WI38 (cell line): ENCODE measurements at regions not wholly inside any gene's neighbourhood (a gene's known extent, or its start where the extent isn't known, plus 50 kb on each side); places are given as distances from the start of the nearest gene placed in this dataset.

Experiments
- H3K4me3 ChIP-seq: 2 replicates; pipeline ENCODE4 v1.5.1; 2011; ENCODE audit warnings: low read depth, mild to moderate bottlenecking, control low read depth, low read length
- TF ChIP-seq, protein P1 (sequence below): IDR thresholded peaks from 2 replicates; pipeline ENCODE4 v1.5.1; 2012; ENCODE audit warnings: low read depth, mild to moderate bottlenecking, control low read depth, low read length

DNA sequence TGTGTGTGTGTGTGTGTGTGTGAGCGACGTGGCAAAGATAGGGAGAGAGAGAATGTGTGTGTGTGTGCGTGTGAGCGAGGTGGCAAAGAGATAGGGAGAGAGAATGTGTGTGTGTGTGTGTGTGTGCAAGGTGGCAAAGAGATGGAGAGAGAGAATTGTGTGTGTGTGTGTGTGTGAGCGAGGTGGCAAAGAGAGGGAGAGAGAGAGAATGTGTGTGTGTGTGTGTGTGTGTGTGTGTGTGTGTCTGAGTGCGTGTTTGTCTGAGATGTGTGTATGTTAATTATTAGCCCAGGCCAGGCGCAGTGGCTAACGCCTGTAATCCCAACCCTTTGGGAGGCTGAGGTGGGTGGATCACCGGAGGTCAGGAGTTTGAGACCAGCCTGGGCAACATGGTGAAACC, 154.6 kb upstream of the RGMA start:
- H3K4me3 ChIP-seq = no peak overlapping the region
- TF ChIP-seq, protein P1, sequence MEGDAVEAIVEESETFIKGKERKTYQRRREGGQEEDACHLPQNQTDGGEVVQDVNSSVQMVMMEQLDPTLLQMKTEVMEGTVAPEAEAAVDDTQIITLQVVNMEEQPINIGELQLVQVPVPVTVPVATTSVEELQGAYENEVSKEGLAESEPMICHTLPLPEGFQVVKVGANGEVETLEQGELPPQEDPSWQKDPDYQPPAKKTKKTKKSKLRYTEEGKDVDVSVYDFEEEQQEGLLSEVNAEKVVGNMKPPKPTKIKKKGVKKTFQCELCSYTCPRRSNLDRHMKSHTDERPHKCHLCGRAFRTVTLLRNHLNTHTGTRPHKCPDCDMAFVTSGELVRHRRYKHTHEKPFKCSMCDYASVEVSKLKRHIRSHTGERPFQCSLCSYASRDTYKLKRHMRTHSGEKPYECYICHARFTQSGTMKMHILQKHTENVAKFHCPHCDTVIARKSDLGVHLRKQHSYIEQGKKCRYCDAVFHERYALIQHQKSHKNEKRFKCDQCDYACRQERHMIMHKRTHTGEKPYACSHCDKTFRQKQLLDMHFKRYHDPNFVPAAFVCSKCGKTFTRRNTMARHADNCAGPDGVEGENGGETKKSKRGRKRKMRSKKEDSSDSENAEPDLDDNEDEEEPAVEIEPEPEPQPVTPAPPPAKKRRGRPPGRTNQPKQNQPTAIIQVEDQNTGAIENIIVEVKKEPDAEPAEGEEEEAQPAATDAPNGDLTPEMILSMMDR = no peak

GRCh38 chr15:93241696-93242585, 152.9 kb upstream of the RGMA start:
- TF ChIP-seq, protein P1 = no peak
- H3K4me3 ChIP-seq = no peak overlapping the region

GRCh38 chr15:93239993-93240392, 151.0 kb upstream of the RGMA start:
- H3K4me3 ChIP-seq = no peak overlapping the region
- TF ChIP-seq, protein P1 = no peak

DNA sequence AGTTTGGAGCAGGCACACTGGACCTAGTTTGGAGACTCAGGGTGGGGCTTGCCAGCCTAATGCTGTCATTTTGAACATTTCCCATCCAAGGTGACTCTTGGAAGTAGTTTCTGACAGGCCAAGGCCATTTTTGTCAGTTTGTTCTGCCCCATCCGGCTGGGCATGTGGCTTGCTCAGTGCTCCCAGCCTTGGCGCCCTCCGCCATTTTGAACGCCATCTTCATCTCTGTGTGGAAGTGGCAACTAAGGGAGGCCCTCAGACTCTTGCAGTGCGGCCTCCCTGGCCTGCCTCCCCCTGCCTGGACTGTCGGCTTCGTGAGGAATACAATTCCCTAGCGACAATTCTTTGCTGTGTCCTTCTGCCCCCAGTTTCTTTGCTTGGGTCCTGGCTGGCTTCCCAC, 150.6 kb upstream of the RGMA start:
- H3K4me3 ChIP-seq = no peak overlapping the region
- TF ChIP-seq, protein P1 = no peak

- no peak overlapping the region for H3K4me3 ChIP-seq
- TF ChIP-seq, protein P1 = no peak
Measured at GRCh38 chr15:93238641-93239040, 149.6 kb upstream of the RGMA start.

GRCh38 chr15:93235926-93236780, 147.1 kb upstream of the RGMA start:
- no peak overlapping the region for H3K4me3 ChIP-seq
- TF ChIP-seq, protein P1 = no peak

- no peak overlapping the region for H3K4me3 ChIP-seq
- TF ChIP-seq, protein P1 = no peak
Measured at GRCh38 chr15:93235269-93235668, 146.3 kb upstream of the RGMA start.
